ENCODE measurements at regions not wholly inside any gene's neighbourhood (a gene's known extent, or its start where the extent isn't known, plus 50 kb on each side); places are given as distances from the start of the nearest gene placed in this dataset.

- no peak overlapping the region for H3K27ac ChIP-seq (ENCODE audit: low read length in 2 of 2)
- no peaks in the 10 kb centered on the region for H3K27me3 ChIP-seq (replicated peaks in 1 of 4; ENCODE audit: control extremely low read depth in 1 of 4, control insufficient read depth in 3 of 4, insufficient read depth in 4 of 4, low read length in 3 of 4)
- H3K79me2 ChIP-seq (ENCODE audit: control insufficient read depth, insufficient read depth, low read length), result no peaks in the 10 kb centered on the region
- H3K9me3 Mint-ChIP-seq (ENCODE audit: insufficient read depth), result peaks cover 11% of the 10 kb centered on the region
- no peak overlapping the region for H3K9ac ChIP-seq (ENCODE audit: low read length)
- peaks cover 0 to 15% (median 0%) of the 10 kb centered on the region in 3 donors for H3K9me3 ChIP-seq (ENCODE audit: control extremely low read depth in 1 of 3, control insufficient read depth in 2 of 3, insufficient read depth in 1 of 3, low read length in 2 of 3)
- ChIA-PET POLR2A (no interaction called here), CTCF (no interaction called here)
- H3K27ac Mint-ChIP-seq, result no peak overlapping the region
- H3K4me3 ChIP-seq (ENCODE audit: control extremely low read depth in 1 of 5, extremely low read depth in 1 of 5, insufficient read depth in 1 of 5, low read depth in 2 of 5, low read length in 4 of 5), result no peak overlapping the region
- no peak for ATAC-seq (ENCODE audit: low read depth)
- H3K4me1 Mint-ChIP-seq, result no peaks in the 10 kb centered on the region
- no peaks in the 10 kb centered on the region for H3K27me3 Mint-ChIP-seq
- H3K36me3 ChIP-seq (replicated peaks in 1 of 2; ENCODE audit: control extremely low read depth in 1 of 2, control insufficient read depth in 1 of 2, extremely low read depth in 1 of 2, insufficient read depth in 2 of 2, low read length in 1 of 2), result no peaks in the 10 kb centered on the region
- no peak for TF ChIP-seq EZH2 (IDR thresholded peaks at IDR 0.05; ENCODE audit: borderline replicate concordance, insufficient read depth, low read depth, low read length, poor library complexity, severe bottlenecking)
- TF ChIP-seq, protein P1, sequence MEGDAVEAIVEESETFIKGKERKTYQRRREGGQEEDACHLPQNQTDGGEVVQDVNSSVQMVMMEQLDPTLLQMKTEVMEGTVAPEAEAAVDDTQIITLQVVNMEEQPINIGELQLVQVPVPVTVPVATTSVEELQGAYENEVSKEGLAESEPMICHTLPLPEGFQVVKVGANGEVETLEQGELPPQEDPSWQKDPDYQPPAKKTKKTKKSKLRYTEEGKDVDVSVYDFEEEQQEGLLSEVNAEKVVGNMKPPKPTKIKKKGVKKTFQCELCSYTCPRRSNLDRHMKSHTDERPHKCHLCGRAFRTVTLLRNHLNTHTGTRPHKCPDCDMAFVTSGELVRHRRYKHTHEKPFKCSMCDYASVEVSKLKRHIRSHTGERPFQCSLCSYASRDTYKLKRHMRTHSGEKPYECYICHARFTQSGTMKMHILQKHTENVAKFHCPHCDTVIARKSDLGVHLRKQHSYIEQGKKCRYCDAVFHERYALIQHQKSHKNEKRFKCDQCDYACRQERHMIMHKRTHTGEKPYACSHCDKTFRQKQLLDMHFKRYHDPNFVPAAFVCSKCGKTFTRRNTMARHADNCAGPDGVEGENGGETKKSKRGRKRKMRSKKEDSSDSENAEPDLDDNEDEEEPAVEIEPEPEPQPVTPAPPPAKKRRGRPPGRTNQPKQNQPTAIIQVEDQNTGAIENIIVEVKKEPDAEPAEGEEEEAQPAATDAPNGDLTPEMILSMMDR (IDR thresholded peaks at IDR 0.05), result no peak
- H2AFZ ChIP-seq (ENCODE audit: insufficient read depth, low read depth, low read length, poor library complexity, severe bottlenecking), result no peak overlapping the region
- no peak overlapping the region for H3K4me3 Mint-ChIP-seq
- H3K4me1 ChIP-seq (ENCODE audit: control insufficient read depth in 2 of 2, insufficient read depth in 2 of 2, low read length in 2 of 2), result no peaks in the 10 kb centered on the region
- WGBS (ENCODE audit: insufficient coverage), result 82% methylated on average over 9 of the region's 10 CpGs
- intact Hi-C loops (cut with micrococcal nuclease), result no loop called here
- no peak overlapping the region for H3K4me2 ChIP-seq (replicated peaks; ENCODE audit: low read depth, low read length, poor library complexity, severe bottlenecking)
- H4K20me1 ChIP-seq (ENCODE audit: control insufficient read depth, insufficient read depth, low read length, poor library complexity, severe bottlenecking), result no peaks in the 10 kb centered on the region
- no peak for DNase-seq
Observed at GRCh38 chr13:58238972-58239773, 607.6 kb downstream of the PCDH17 start.

DNA sequence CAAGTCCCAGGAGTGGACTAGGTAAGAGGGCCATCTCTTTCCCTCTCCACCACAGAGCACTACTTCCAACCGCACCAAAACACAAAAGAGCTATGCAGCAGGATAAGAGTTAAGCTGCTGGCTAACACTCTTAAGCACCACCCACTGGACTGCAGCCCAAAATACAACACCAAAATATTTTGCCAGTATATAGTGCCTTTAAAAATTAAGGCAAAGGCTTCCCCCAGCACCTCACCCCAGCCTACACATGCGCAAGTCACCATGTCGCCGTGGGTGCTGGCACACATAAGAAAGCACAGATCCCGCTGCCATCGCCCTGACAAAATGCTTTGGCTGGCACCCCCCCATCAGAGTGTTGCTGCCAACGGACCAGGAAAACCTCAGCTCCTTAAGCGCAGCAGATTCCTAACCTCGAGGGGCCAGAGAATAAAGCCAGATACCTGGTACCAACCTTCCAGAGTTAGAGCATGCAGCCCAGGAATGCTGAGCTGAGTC is 608.3 kb downstream of the PCDH17 start:
- Histone ChIP-seq H3K4me1 (ENCODE audit: control insufficient read depth in 2 of 2, insufficient read depth in 2 of 2, low read length in 2 of 2) (no peaks in the 10 kb centered on the region), H3K27me3 (replicated peaks in 1 of 4; ENCODE audit: control extremely low read depth in 1 of 4, control insufficient read depth in 3 of 4, insufficient read depth in 4 of 4, low read length in 3 of 4) (no peaks in the 10 kb centered on the region), H3K79me2 (ENCODE audit: control insufficient read depth, insufficient read depth, low read length) (no peaks in the 10 kb centered on the region), H3K9me3 (ENCODE audit: control extremely low read depth in 1 of 3, control insufficient read depth in 2 of 3, insufficient read depth in 1 of 3, low read length in 2 of 3) (peaks cover 0 to 15% (median 0%) of the 10 kb centered on the region in 3 donors), H3K36me3 (replicated peaks in 1 of 2; ENCODE audit: control extremely low read depth in 1 of 2, control insufficient read depth in 1 of 2, extremely low read depth in 1 of 2, insufficient read depth in 2 of 2, low read length in 1 of 2) (no peaks in the 10 kb centered on the region), H3K4me3 (ENCODE audit: control extremely low read depth in 1 of 5, extremely low read depth in 1 of 5, insufficient read depth in 1 of 5, low read depth in 2 of 5, low read length in 4 of 5) (no peak overlapping the region), H3K4me2 (replicated peaks; ENCODE audit: low read depth, low read length, poor library complexity, severe bottlenecking) (no peak overlapping the region), H3K27ac (ENCODE audit: low read length in 2 of 2) (no peak overlapping the region), H4K20me1 (ENCODE audit: control insufficient read depth, insufficient read depth, low read length, poor library complexity, severe bottlenecking) (no peaks in the 10 kb centered on the region), H3K9ac (ENCODE audit: low read length) (no peak overlapping the region), H2AFZ (ENCODE audit: insufficient read depth, low read depth, low read length, poor library complexity, severe bottlenecking) (no peak overlapping the region)
- intact Hi-C loops (cut with micrococcal nuclease), result no loop called here
- DNase-seq (no peak), ATAC-seq (ENCODE audit: low read depth) (no peak)
- TF ChIP-seq EZH2 (IDR thresholded peaks at IDR 0.05; ENCODE audit: borderline replicate concordance, insufficient read depth, low read depth, low read length, poor library complexity, severe bottlenecking), result no peak
- TF ChIP-seq, protein P1 (IDR thresholded peaks at IDR 0.05), result no peak
- Mint-ChIP-seq H3K4me3 (no peak overlapping the region), H3K27me3 (no peaks in the 10 kb centered on the region), H3K27ac (no peak overlapping the region), H3K4me1 (no peaks in the 10 kb centered on the region), H3K9me3 (ENCODE audit: insufficient read depth) (peaks cover 11% of the 10 kb centered on the region)
- CTCF ChIA-PET, result no interaction called here
- 93% methylated on average over 9 of the region's 9 CpGs for WGBS (ENCODE audit: insufficient coverage)
- POLR2A ChIA-PET, result no interaction called here
